CD4-positive, alpha-beta T cell treated with Interleukin-6 for 4 hours (primary cell): ENCODE measurements at regions not wholly inside any gene's neighbourhood (a gene's known extent, or its start where the extent isn't known, plus 50 kb on each side); places are given as distances from the start of the nearest gene placed in this dataset.

Experiments
- DNase-seq: peaks from one replicate; pipeline ENCODE4 v3.0.0-alpha.2; 2020; ENCODE audit warnings: mixed read lengths

DNA sequence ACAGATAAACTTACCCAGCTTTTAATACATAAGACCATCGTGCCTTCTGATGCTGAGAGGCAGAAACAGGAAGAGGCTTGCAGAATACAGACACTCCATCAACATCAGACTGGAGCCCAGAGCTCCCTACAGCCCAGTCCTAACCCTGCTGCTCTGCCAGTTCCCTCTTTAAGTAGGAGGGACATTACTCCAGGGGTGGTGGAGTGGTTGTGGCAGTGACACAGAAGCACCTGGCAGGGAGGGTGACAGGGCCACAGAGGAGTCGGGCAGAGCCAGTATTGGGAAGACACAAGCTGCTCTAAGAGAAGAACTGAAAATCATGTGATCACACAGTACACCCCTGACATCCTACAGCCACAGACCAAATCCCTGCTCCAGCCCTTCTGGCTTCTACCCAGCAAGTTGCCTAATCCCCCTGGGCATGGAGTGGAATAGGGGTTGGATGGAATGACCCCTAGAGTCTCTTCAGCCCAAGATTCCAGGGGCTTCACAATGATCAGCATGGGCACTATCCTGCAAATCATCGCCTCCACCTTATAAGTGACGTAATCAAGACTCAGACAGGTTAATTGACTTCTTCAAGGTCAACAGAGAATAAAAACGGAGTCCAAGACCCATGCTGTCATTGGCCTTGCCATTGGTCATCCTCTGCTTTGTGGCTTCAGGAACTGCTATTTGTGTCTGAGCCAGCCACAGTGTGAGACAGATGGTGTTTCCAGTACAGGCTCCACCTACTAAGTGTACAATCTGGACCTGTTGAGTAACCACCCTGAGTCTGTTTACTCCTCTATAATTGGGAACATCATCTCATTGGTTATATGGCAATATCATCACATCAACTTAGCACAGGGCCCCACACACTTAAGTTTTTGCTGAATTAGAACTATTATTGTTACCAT is 61.1 kb upstream of the ZMIZ1 start:
- no peak for DNase-seq

DNA sequence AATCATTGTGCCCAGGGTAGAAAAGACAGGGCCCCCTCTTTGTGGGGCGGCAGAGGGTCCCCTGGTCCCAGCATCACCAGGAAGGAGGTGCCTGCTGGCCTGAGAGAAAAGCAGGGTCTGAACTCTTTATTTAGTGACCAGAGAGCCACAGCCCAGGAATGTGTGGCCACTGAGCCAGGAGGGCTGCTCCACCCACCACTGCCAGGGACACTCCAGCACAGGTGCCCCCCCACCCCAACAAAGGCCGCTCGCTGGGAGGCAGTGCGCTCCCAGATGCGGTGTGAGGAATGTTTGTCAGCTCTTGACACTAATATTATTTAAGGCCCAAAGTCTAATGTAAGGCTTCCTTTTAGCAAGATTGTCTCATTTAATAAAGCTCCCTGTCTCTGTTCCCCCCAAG is 59.6 kb upstream of the ZMIZ1 start:
- DNase-seq = no peak

GRCh38 chr10:79012567-79012966 is 56.2 kb upstream of the ZMIZ1 start:
- DNase-seq = no peak

- no peak for DNase-seq
These were observed 55.3 kb upstream of the ZMIZ1 start for GRCh38 chr10:79013406-79013987.

DNA sequence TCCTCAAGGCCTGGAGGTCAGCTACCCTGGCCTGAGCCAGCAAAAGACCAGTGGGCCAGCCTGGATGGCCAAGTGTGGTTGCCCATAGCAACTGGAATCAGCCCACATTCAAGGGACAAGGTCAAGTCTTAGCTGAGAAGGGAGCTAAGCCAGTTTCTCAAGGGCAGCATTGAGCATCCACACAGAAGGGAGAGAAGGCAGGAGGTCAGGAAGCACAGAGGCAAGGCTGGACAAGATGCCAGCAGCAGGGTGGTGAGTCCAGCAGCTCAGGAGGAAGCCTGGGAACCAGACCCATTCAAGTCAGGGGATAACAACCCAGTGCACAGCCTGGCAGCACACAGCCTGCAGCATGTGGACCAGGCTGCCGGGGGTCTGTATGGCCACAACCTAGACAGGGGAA is 54.0 kb upstream of the ZMIZ1 start:
- DNase-seq = no peak

DNA sequence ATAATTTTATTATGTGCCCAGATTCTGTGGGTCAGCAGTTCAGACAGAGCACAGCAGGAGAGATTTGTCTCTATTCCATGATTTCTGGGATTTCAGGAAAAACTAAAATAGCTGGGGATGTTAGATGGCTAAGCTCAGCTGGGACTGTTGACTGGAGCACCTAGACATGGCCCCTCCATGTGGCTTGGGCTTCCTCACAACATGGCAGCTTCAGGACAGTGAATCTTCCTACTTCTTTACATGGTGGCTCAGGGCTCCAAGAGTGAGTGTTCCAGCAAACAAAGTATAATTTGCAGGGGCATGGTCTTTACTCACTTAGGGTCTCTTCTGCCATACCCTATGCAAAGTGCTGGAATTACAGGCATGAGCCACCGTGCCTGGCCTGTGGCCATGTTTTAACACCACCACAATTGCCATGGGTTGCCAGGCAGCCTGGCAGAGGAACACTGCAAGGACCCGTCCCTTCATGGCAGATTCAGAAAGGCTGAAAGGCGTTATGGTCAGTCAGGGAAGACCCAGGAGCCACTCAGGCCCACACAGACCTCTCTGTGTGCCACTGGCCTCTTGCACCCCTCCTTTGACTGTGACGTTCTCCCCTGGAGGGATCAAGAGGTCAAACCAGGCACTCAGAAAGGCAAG is 50.8 kb upstream of the ZMIZ1 start:
- no peak for DNase-seq

DNA sequence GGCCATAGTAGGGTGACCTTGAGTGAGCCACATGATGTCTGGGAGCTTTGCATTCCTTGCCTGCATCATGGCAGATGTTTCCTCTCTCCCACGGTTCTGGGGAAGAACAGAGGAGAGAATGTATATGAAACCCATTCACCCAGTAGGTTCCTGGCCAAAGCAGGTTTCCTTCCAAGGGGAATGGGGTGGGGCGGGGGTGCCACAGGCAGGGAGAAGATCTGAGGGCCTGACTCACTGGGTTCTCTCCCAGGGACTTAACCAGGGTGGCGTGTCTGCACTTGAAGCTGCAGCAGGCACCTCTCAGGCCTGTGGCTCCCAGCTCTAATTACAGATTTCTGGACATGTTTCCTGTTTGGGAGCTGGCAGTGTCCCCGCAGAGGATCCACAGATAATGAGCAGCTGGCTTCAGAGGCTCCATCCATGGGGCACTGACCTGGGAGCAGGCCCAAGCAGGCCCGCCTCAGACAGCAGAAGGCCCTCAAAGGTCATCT is 50.2 kb upstream of the ZMIZ1 start:
- no peak for DNase-seq
